Natural killer cell treated with Interleukin-12 subunit alpha and Interleukin-12 subunit beta and Interleukin-15 and Interleukin-18, amount 100 ng/mL, for 72 hours (primary cell): ENCODE measurements at regions not wholly inside any gene's neighbourhood (a gene's known extent, or its start where the extent isn't known, plus 50 kb on each side); places are given as distances from the start of the nearest gene placed in this dataset.

Experiments used
- ATAC-seq, 2 donors: fragments of 150-1000 bp; cut with Tn5 transposase in 1 of 2; sonication (Bioruptor Pico), chemical (Tn5 transposase) in 1 of 2; 2 replicates each; pipeline ENCODE4 v1.10.0; 2021
- DNase-seq: peaks from one replicate; pipeline ENCODE4 v3.0.0; 2022; ENCODE audit warnings: low spot score
- H3K27ac Mint-ChIP-seq, 2 donors: 1 replicate in 1 of 2; 2 replicates in 1 of 2; pipeline ENCODE4 v1.8.0; 2022; ENCODE audit warnings: mixed read lengths in 2 of 2, mild to moderate bottlenecking in 1 of 2, moderate library complexity in 1 of 2
- H3K27me3 Mint-ChIP-seq, 2 donors: 1 replicate in 1 of 2; 2 replicates in 1 of 2; pipeline ENCODE4 v1.8.0; 2022; ENCODE audit warnings: mixed read lengths in 2 of 2
- H3K36me3 Mint-ChIP-seq: one replicate; pipeline ENCODE4 v1.8.0; 2022; ENCODE audit warnings: mixed read lengths
- H3K4me1 Mint-ChIP-seq, 2 donors: 1 replicate in 1 of 2; 2 replicates in 1 of 2; pipeline ENCODE4 v1.8.0; 2022; ENCODE audit warnings: low read depth in 2 of 2, mixed read lengths in 2 of 2, mild to moderate bottlenecking in 1 of 2
- H3K4me3 Mint-ChIP-seq: one replicate; pipeline ENCODE4 v1.8.0; 2022; ENCODE audit warnings: mixed read lengths
- H3K9me3 Mint-ChIP-seq: 2 replicates; pipeline ENCODE4 v1.8.0; 2022; ENCODE audit warnings: mixed read lengths

DNA sequence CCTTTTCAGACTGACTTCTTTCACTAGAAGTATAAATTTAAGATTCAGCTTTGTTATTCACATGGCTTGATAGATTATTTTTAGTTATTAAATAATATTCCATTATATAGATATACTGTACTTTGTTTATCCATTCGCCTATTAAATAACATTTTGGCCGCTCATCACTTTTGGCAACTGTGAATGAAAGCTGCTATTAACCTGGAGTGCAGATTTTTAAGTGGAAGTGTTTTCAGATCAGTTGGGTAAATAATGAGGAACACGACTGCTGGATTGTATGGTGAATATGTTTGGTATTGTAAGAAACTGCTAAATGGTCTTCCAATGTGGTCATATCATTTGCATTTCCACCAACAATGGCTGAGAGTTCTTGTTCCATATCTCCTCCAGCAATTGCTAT is 97.6 kb upstream of the ZNF804B start:
- no peak for ATAC-seq
- H3K27me3 Mint-ChIP-seq = no peaks in the 10 kb centered on the region
- H3K36me3 Mint-ChIP-seq = no peaks in the 10 kb centered on the region
- no peak overlapping the region for H3K27ac Mint-ChIP-seq
- no peak for DNase-seq
- no peaks in the 10 kb centered on the region for H3K4me1 Mint-ChIP-seq
- H3K9me3 Mint-ChIP-seq = no peaks in the 10 kb centered on the region
- no peak overlapping the region for H3K4me3 Mint-ChIP-seq

DNA sequence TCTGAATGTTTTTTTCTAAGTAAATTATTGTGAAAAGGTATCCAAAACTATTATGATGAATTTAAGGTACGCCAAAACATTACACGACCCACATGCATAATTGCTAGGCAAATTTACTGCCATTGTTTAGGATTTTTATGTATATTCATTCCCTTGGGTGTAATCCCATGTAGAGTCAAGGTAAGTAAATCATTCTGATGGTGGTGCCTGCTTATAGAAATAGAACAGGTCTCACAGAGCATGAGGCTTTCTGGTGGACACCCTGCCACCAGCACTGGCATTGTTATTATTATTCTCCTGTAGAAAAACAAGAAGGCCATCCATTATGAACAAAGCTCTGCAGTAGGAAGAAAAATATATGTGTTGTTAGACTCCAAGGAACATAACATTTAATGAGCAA is 111.7 kb upstream of the ZNF804B start:
- Mint-ChIP-seq H3K4me3 (no peak overlapping the region), H3K36me3 (no peaks in the 10 kb centered on the region), H3K27me3 (no peaks in the 10 kb centered on the region), H3K4me1 (no peaks in the 10 kb centered on the region), H3K27ac (no peak overlapping the region), H3K9me3 (peaks cover 12% of the 10 kb centered on the region)
- ATAC-seq (no peak), DNase-seq (no peak)

DNA sequence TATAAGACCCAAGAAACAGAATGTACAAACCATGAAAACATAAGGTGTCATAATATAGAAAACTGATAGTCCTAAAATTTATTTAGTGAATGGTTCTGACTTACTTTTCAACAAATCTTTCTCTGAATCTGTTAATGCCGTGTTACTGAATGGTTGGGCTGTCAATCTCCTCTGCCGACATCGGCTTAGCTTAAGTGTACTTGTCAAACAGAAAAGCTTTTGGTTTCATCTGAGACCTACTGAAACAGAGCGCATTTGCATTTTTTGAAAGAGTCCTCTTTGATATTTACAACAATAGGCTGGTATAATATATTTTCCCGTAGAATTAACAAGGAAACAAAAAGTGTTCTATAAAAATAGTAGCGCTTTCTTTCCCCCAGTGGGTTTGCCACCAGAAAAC is 120.9 kb upstream of the ZNF804B start:
- DNase-seq = no peak
- Mint-ChIP-seq H3K27me3 (no peaks in the 10 kb centered on the region), H3K4me3 (no peak overlapping the region)

DNA sequence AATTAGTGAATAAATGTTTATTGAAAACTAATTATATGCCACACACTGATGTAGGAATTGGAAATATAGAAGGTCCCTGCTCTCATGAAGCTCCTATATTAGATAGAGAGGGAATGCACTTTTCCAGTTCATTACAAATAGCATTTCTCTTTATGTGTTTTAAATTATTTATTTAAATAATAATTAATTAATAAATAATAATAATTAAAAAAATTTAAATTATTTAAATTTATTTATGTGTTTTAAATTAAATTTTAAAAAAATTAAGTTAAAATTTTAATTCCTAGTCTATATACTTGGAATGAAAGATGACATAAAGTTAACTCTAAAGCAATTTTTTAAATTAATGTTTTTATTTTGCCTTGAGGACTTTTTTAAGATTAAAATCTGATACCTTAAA is 121.7 kb upstream of the ZNF804B start:
- Mint-ChIP-seq H3K36me3 (peaks cover 5% of the 10 kb centered on the region), H3K27me3 (no peaks in the 10 kb centered on the region), H3K4me3 (no peak overlapping the region), H3K27ac (no peak overlapping the region), H3K4me1 (no peaks in the 10 kb centered on the region), H3K9me3 (peaks cover 5% of the 10 kb centered on the region)
- DNase-seq = no peak
- ATAC-seq = no peak

More for the DNA sequence above, 120.9 kb upstream of the ZNF804B start:
- ATAC-seq = no peak
- Mint-ChIP-seq H3K27ac (no peak overlapping the region), H3K4me1 (no peaks in the 10 kb centered on the region), H3K9me3 (peaks cover 5% of the 10 kb centered on the region), H3K36me3 (peaks cover 5% of the 10 kb centered on the region)

GRCh38 chr7:88635149-88635548 is 124.4 kb upstream of the ZNF804B start:
- H3K4me1 Mint-ChIP-seq = no peaks in the 10 kb centered on the region
- DNase-seq = no peak
- H3K36me3 Mint-ChIP-seq = no peaks in the 10 kb centered on the region
- no peaks in the 10 kb centered on the region for H3K27me3 Mint-ChIP-seq
- no peak for ATAC-seq
- H3K4me3 Mint-ChIP-seq = no peak overlapping the region
- no peak overlapping the region for H3K27ac Mint-ChIP-seq
- H3K9me3 Mint-ChIP-seq = peaks cover 10% of the 10 kb centered on the region

DNA sequence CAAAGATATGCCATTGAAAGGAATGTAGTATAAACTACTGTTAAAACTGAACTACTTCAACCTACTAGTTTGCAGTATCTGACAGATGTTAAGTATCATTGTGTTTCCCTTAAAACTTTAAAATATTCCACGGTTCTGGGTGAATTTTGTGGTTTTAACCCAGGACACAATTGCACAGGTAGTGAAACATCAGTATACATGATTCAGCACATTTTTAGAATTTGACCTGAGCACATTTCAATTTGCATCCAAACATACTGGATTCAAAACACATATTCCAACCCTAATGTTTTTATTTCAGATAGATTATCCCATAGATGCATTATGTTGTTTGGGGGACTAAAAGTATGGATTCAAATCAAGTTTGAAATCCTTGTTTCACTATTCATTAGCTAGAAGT is 129.9 kb upstream of the ZNF804B start:
- ATAC-seq = no peak
- no peaks in the 10 kb centered on the region for H3K27me3 Mint-ChIP-seq
- peaks cover 9% of the 10 kb centered on the region for H3K9me3 Mint-ChIP-seq
- H3K4me3 Mint-ChIP-seq = no peak overlapping the region
- DNase-seq = no peak
- H3K4me1 Mint-ChIP-seq = no peaks in the 10 kb centered on the region
- H3K36me3 Mint-ChIP-seq = no peaks in the 10 kb centered on the region
- no peak overlapping the region for H3K27ac Mint-ChIP-seq

GRCh38 chr7:88628363-88629085 is 131.0 kb upstream of the ZNF804B start:
- no peak for ATAC-seq
- H3K36me3 Mint-ChIP-seq = no peaks in the 10 kb centered on the region
- no peak overlapping the region for H3K4me3 Mint-ChIP-seq

GRCh38 chr7:88617185-88617584 is 142.3 kb upstream of the ZNF804B start:
- Mint-ChIP-seq H3K4me3 (no peak overlapping the region), H3K27ac (no peak overlapping the region), H3K36me3 (no peaks in the 10 kb centered on the region), H3K9me3 (peaks cover 10% of the 10 kb centered on the region), H3K4me1 (no peaks in the 10 kb centered on the region), H3K27me3 (no peaks in the 10 kb centered on the region)
- no peak for ATAC-seq
- DNase-seq = no peak

More at GRCh38 chr7:88628363-88629085, 131.0 kb upstream of the ZNF804B start:
- Mint-ChIP-seq H3K27ac (no peak overlapping the region), H3K9me3 (peaks cover 9% of the 10 kb centered on the region), H3K27me3 (no peaks in the 10 kb centered on the region), H3K4me1 (no peaks in the 10 kb centered on the region)
- DNase-seq = no peak

DNA sequence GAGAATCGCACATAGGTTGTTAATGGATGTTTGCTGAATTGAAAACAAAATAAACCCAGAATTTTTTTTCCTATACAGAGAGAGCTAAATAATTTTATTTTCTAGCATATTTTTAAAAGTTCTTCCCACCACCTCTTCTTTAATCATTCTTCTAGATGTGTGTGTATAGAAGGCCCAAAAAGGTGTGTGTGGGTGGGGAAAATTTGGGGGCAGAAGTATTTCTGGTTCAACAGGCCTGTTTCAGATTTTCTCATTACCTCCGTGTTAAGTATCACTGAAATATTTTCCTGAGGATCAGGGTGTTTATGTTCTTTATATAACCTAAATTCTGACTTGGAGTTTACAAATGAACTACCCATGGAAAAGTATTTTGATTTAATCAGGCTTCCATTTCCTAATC is 144.2 kb upstream of the ZNF804B start:
- no peaks in the 10 kb centered on the region for H3K4me1 Mint-ChIP-seq
- H3K9me3 Mint-ChIP-seq = peaks cover 10% of the 10 kb centered on the region
- no peaks in the 10 kb centered on the region for H3K36me3 Mint-ChIP-seq
- ATAC-seq (no peak), DNase-seq (no peak)
- H3K27me3 Mint-ChIP-seq = no peaks in the 10 kb centered on the region
- no peak overlapping the region for H3K27ac Mint-ChIP-seq
- H3K4me3 Mint-ChIP-seq = no peak overlapping the region

- Mint-ChIP-seq H3K9me3 (peaks cover 10% of the 10 kb centered on the region), H3K27ac (no peak overlapping the region), H3K4me3 (no peak overlapping the region), H3K27me3 (no peaks in the 10 kb centered on the region), H3K36me3 (no peaks in the 10 kb centered on the region), H3K4me1 (no peaks in the 10 kb centered on the region)
- no peak for DNase-seq
- no peak for ATAC-seq
Measured at GRCh38 chr7:88614736-88615135, 144.8 kb upstream of the ZNF804B start.

GRCh38 chr7:88610942-88611341 is 148.6 kb upstream of the ZNF804B start:
- no peak overlapping the region for H3K27ac Mint-ChIP-seq
- no peaks in the 10 kb centered on the region for H3K4me1 Mint-ChIP-seq
- H3K36me3 Mint-ChIP-seq = no peaks in the 10 kb centered on the region

GRCh38 chr7:88600695-88601094 is 158.8 kb upstream of the ZNF804B start:
- Mint-ChIP-seq H3K4me3 (no peak overlapping the region), H3K27me3 (no peaks in the 10 kb centered on the region), H3K4me1 (no peaks in the 10 kb centered on the region), H3K36me3 (no peaks in the 10 kb centered on the region), H3K9me3 (peaks cover 11% of the 10 kb centered on the region), H3K27ac (no peak overlapping the region)
- DNase-seq (no peak), ATAC-seq (no peak)

More at GRCh38 chr7:88610942-88611341, 148.6 kb upstream of the ZNF804B start:
- H3K4me3 Mint-ChIP-seq = no peak overlapping the region
- DNase-seq = no peak
- peaks cover 9% of the 10 kb centered on the region for H3K9me3 Mint-ChIP-seq
- no peaks in the 10 kb centered on the region for H3K27me3 Mint-ChIP-seq
- no peak for ATAC-seq

DNA sequence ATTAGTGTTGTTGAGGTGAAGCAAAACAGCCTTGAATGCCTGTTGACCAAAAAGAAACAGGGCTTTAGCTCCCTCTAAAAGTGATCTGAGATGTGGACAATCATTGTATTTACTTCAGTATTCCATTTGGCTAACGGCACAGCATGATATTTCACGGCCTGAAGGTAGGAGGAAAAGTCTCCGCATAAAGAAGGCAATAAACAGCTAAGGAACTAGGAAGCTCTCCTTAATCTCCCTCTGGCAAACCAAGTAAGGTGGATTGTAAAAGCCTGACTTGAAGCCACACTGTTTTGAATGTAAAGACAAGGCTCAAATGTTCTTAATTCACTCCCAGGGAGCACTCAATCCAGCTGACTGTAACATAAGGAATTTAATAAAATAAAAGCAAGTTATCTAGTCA is 160.0 kb upstream of the ZNF804B start:
- H3K27me3 Mint-ChIP-seq = no peaks in the 10 kb centered on the region
- H3K9me3 Mint-ChIP-seq = peaks cover 19% of the 10 kb centered on the region
- H3K4me1 Mint-ChIP-seq = no peaks in the 10 kb centered on the region
- DNase-seq (no peak), ATAC-seq (no peak)
- no peak overlapping the region for H3K27ac Mint-ChIP-seq
- no peaks in the 10 kb centered on the region for H3K36me3 Mint-ChIP-seq
- no peak overlapping the region for H3K4me3 Mint-ChIP-seq

DNA sequence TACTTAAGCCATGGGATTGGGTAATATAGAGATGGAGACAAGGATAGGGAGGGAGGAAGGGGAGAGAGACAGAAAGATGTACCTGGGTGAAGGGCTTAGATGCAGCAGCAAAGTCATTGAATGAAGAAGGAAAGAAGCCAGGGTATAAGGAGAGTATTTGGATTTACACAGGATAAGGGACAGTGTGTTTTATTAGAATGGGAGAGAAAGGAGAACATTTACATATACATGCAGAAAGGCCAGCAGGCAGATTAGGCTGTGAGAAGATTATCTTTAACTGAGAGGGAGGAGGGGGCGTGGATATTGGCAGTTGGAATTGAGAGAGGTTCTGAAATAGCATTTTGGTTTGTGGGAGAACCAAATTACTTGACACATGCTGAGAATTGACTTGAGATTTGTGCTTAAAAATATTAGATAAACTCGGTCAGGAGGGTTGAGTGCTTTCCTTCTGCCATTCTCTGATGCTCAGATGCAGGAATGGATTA is 161.5 kb upstream of the ZNF804B start:
- peaks cover 5% of the 10 kb centered on the region for H3K36me3 Mint-ChIP-seq
- H3K27ac Mint-ChIP-seq = no peak overlapping the region
- DNase-seq (no peak), ATAC-seq (no peak)
- peaks cover 24% of the 10 kb centered on the region for H3K9me3 Mint-ChIP-seq
- no peaks in the 10 kb centered on the region for H3K27me3 Mint-ChIP-seq
- H3K4me1 Mint-ChIP-seq = no peaks in the 10 kb centered on the region
- no peak overlapping the region for H3K4me3 Mint-ChIP-seq

- DNase-seq = no peak
- Mint-ChIP-seq H3K9me3 (peaks cover 23% of the 10 kb centered on the region), H3K27ac (no peak overlapping the region), H3K4me1 (no peaks in the 10 kb centered on the region), H3K27me3 (no peaks in the 10 kb centered on the region), H3K36me3 (peaks cover 13% of the 10 kb centered on the region), H3K4me3 (no peak overlapping the region)
- ATAC-seq = no peak
Measured at GRCh38 chr7:88590963-88591362, 168.5 kb upstream of the ZNF804B start.
